Left ventricle myocardium inferior (tissue), 1 donor: ENCODE measurements at regions not wholly inside any gene's neighbourhood (a gene's known extent, or its start where the extent isn't known, plus 50 kb on each side); places are given as distances from the start of the nearest gene placed in this dataset.

Experiments
- DNase-seq: peaks from one replicate; pipeline ENCODE4 v3.0.0-alpha.2; 2020
- H3K27ac ChIP-seq: fragments of 200-600 bp; replicated peaks from 2 replicates; pipeline ENCODE4 v1.8.0; 2021
- H3K27me3 ChIP-seq: fragments of 200-600 bp; 2 replicates; pipeline ENCODE4 v1.8.0; 2021; ENCODE audit warnings: low read depth
- H3K36me3 ChIP-seq: fragments of 200-600 bp; 2 replicates; pipeline ENCODE4 v1.8.0; 2021
- H3K4me1 ChIP-seq: fragments of 200-600 bp; 2 replicates; pipeline ENCODE4 v1.8.0; 2021
- H3K4me3 ChIP-seq: fragments of 200-600 bp; 2 replicates; pipeline ENCODE4 v1.8.0; 2021; ENCODE audit warnings: mild to moderate bottlenecking, moderate library complexity
- H3K9me3 ChIP-seq: fragments of 200-600 bp; replicated peaks from 2 replicates; pipeline ENCODE4 v1.8.0; 2021
- CTCF ChIP-seq: fragments of 200-600 bp; IDR thresholded peaks from 2 replicates; pipeline ENCODE4 v1.8.0; 2021; ENCODE audit warnings: antibody characterized with exemption, mild to moderate bottlenecking, borderline replicate concordance
- intact Hi-C: fragments of 100-400 bp; cut with micrococcal nuclease; formaldehyde crosslinking; loops from one replicate; pipeline ENCODE4 v1.11.0; 2022
- donor health status: DM: no; HTN: yes; CAD: no; lungs with severe emphysema.

GRCh38 chr10:83943920-83944319 lies 195.4 kb upstream of the GHITM start:
- intact Hi-C loops = no loop called here
- no peak for DNase-seq
- H3K36me3 ChIP-seq = no peaks in the 10 kb centered on the region
- H3K4me3 ChIP-seq = no peak overlapping the region
- H3K4me1 ChIP-seq = no peaks in the 10 kb centered on the region
- TF ChIP-seq CTCF = no peak
- H3K27ac ChIP-seq = no peak overlapping the region
- H3K9me3 ChIP-seq = no peaks in the 10 kb centered on the region
- peaks cover 13% of the 10 kb centered on the region for H3K27me3 ChIP-seq

GRCh38 chr10:83945982-83946718 lies 193.2 kb upstream of the GHITM start:
- no peak overlapping the region for H3K27ac ChIP-seq
- H3K27me3 ChIP-seq = peaks cover 12% of the 10 kb centered on the region
- TF ChIP-seq CTCF = no peak
- H3K9me3 ChIP-seq = no peaks in the 10 kb centered on the region
- no peaks in the 10 kb centered on the region for H3K36me3 ChIP-seq
- H3K4me3 ChIP-seq = no peak overlapping the region
- H3K4me1 ChIP-seq = no peaks in the 10 kb centered on the region
- intact Hi-C loops = no loop called here
- DNase-seq = no peak

GRCh38 chr10:83952314-83952713 lies 187.0 kb upstream of the GHITM start:
- peaks cover 51% of the 10 kb centered on the region for H3K27me3 ChIP-seq
- no peak for TF ChIP-seq CTCF
- H3K4me3 ChIP-seq = no peak overlapping the region
- intact Hi-C loops = no loop called here
- H3K4me1 ChIP-seq = no peaks in the 10 kb centered on the region
- no peaks in the 10 kb centered on the region for H3K36me3 ChIP-seq
- no peak for DNase-seq
- no peaks in the 10 kb centered on the region for H3K9me3 ChIP-seq
- H3K27ac ChIP-seq = no peak overlapping the region

GRCh38 chr10:83953589-83953988 lies 185.7 kb upstream of the GHITM start:
- no peak for TF ChIP-seq CTCF
- Histone ChIP-seq H3K27ac (no peak overlapping the region), H3K9me3 (no peaks in the 10 kb centered on the region), H3K36me3 (no peaks in the 10 kb centered on the region), H3K4me1 (no peaks in the 10 kb centered on the region), H3K4me3 (no peak overlapping the region), H3K27me3 (peaks cover 48% of the 10 kb centered on the region)
- intact Hi-C loops = no loop called here
- no peak for DNase-seq

GRCh38 chr10:83954193-83954799 lies 185.0 kb upstream of the GHITM start:
- Histone ChIP-seq H3K27ac (no peak overlapping the region), H3K4me3 (no peak overlapping the region), H3K36me3 (no peaks in the 10 kb centered on the region), H3K27me3 (peaks cover 43% of the 10 kb centered on the region), H3K9me3 (no peaks in the 10 kb centered on the region), H3K4me1 (no peaks in the 10 kb centered on the region)
- intact Hi-C loops = no loop called here
- no peak for TF ChIP-seq CTCF
- no peak for DNase-seq
